HepG2 (cell line): ENCODE measurements at regions not wholly inside any gene's neighbourhood (a gene's known extent, or its start where the extent isn't known, plus 50 kb on each side); places are given as distances from the start of the nearest gene placed in this dataset.

Experiments used
- CCDC6 ChIP-seq: sonication (generic); formaldehyde crosslinking; IDR thresholded peaks from 2 replicates; pipeline ENCODE4 v1.8.1; 2022; ENCODE audit warnings: mild to moderate bottlenecking, missing genetic modification reagents, moderate library complexity
- CTCF ChIP-seq: sonication (generic); formaldehyde crosslinking; IDR thresholded peaks from 2 replicates; pipeline ENCODE4 v1.5.0; 2020; ENCODE audit warnings: mild to moderate bottlenecking, missing genetic modification reagents, moderate library complexity
- PHF8 ChIP-seq: sonication (generic); formaldehyde crosslinking; IDR thresholded peaks from 2 replicates; pipeline ENCODE4 v1.5.0; 2020; ENCODE audit warnings: missing genetic modification reagents
- PRDM15 ChIP-seq: sonication (generic); formaldehyde crosslinking; IDR thresholded peaks from 2 replicates; pipeline ENCODE4 v1.4.0; 2020; ENCODE audit warnings: missing genetic modification reagents
- SP1 ChIP-seq, 2 experiments: fragments of 450-650 bp in 1 of 2; sonication (generic) in 1 of 2; formaldehyde crosslinking in 1 of 2; IDR thresholded peaks; 2 replicates each; pipeline versions ENCODE4 v1.4.0 to v1.6.1; 2016 to 2020; ENCODE audit warnings: missing genetic modification reagents in 1 of 2
- ZFP91 ChIP-seq: sonication (generic); formaldehyde crosslinking; IDR thresholded peaks from 2 replicates; pipeline ENCODE4 v1.9.0; 2022; ENCODE audit warnings: missing genetic modification reagents, mild to moderate bottlenecking, borderline replicate concordance
- ZFX ChIP-seq: sonication (generic); formaldehyde crosslinking; IDR thresholded peaks from 2 replicates; pipeline ENCODE4 v1.4.0; 2020; ENCODE audit warnings: mild to moderate bottlenecking, low read depth, missing genetic modification reagents, moderate library complexity
- ZNF652 ChIP-seq: IDR thresholded peaks from 2 replicates; pipeline ENCODE4 v1.6.1; 2016; ENCODE audit warnings: low read depth, borderline replicate concordance

- TF ChIP-seq ZFP91 (CRISPR knock-in tag) (no peak), ZNF652 (CRISPR knock-in tag) (no peak), ZFX (CRISPR knock-in tag) (no peak), PRDM15 (CRISPR knock-in tag) (no peak), CTCF (CRISPR knock-in tag) (no peak), SP1 (IDR thresholded peaks at IDR 0.05) (no peak), SP1 (CRISPR knock-in tag; IDR thresholded peaks at IDR 0.05) (no peak), CCDC6 (CRISPR knock-in tag) (no peak), PHF8 (CRISPR knock-in tag) (no peak)
Measured at GRCh38 chr20:4632876-4633275, 53.4 kb upstream of the PRNP start.
